Right lobe of liver (tissue), 4 donors: ENCODE measurements at regions not wholly inside any gene's neighbourhood (a gene's known extent, or its start where the extent isn't known, plus 50 kb on each side); places are given as distances from the start of the nearest gene placed in this dataset.

Experiments used
- POLR2A ChIP-seq: fragments of 450-650 bp; IDR thresholded peaks from one replicate; pipeline ENCODE4 v1.6.1; 2017; ENCODE audit warnings: antibody characterized with exemption, mild to moderate bottlenecking
- TF ChIP-seq, protein P1 (sequence below), 4 donors: fragments of 200-600 bp in 3 of 4; fragments of 450-650 bp in 1 of 4; IDR thresholded peaks; one replicate each; pipeline versions ENCODE4 v1.5.1 to v1.8.0; 2016 to 2022; ENCODE audit warnings: antibody characterized with exemption in 4 of 4, mild to moderate bottlenecking in 2 of 4
- donor health status: DM: no; HTN: no; CAD: no.
- donor health status: DM: no; HTN: no; CAD: no.
- donor health status: DM: no; HTN: yes; CAD: no.

DNA sequence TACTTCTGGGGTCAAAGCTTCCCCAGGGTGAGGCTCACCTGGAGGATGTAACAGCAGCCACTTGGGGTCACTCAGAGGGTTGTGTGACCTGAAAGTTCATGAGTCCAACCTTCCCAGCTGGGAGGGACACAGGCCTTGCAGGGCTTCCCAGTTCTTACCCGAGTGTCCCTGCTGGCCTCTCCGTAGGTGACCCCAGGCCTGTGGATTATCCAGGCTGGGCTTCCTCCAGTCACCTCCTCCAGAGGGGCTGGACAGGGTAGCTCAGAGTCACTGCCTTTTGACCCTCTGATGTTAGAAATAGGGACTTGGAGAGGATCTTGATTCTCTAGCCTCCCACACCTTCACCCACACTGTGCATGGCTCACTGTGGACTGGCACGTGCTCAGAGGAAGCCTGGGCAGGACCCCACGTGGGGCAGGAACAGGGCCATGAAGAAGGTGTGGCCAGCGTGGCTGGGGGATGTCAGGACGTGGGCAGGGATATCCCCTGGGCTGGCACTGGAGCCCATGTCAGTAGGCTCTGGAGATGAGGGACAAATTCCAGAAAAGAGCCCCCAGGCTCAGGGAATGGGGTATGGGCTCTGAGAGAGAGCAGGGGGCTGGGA is 131.8 kb downstream of the ACTL8 start:
- TF ChIP-seq, protein P1, sequence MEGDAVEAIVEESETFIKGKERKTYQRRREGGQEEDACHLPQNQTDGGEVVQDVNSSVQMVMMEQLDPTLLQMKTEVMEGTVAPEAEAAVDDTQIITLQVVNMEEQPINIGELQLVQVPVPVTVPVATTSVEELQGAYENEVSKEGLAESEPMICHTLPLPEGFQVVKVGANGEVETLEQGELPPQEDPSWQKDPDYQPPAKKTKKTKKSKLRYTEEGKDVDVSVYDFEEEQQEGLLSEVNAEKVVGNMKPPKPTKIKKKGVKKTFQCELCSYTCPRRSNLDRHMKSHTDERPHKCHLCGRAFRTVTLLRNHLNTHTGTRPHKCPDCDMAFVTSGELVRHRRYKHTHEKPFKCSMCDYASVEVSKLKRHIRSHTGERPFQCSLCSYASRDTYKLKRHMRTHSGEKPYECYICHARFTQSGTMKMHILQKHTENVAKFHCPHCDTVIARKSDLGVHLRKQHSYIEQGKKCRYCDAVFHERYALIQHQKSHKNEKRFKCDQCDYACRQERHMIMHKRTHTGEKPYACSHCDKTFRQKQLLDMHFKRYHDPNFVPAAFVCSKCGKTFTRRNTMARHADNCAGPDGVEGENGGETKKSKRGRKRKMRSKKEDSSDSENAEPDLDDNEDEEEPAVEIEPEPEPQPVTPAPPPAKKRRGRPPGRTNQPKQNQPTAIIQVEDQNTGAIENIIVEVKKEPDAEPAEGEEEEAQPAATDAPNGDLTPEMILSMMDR (IDR thresholded peaks at IDR 0.05) = no peak
- no peak for TF ChIP-seq POLR2A
